NCI-H2081 treated with DMSO at 0.1 percent for 48 hours (cell line): ENCODE measurements at regions not wholly inside any gene's neighbourhood (a gene's known extent, or its start where the extent isn't known, plus 50 kb on each side); places are given as distances from the start of the nearest gene placed in this dataset.

Experiments used
- DNase-seq: peaks from one replicate; lab custom pipeline; 2025; lab: John Stamatoyannopoulos, UW

GRCh38 chr12:3336606-3337311 lies 154.2 kb upstream of the PRMT8 start:
- no peak for DNase-seq

GRCh38 chr12:3337944-3338343 lies 153.1 kb upstream of the PRMT8 start:
- DNase-seq, result no peak

- no peak for DNase-seq
Observed at GRCh38 chr12:3339221-3339620, 151.8 kb upstream of the PRMT8 start.

- no peak for DNase-seq
Observed at GRCh38 chr12:3341594-3341993, 149.4 kb upstream of the PRMT8 start.

GRCh38 chr12:3342051-3342450 lies 149.0 kb upstream of the PRMT8 start:
- no peak for DNase-seq

- no peak for DNase-seq
Observed at GRCh38 chr12:3348055-3348454, 142.9 kb upstream of the PRMT8 start.

GRCh38 chr12:3350432-3350831 lies 140.6 kb upstream of the PRMT8 start:
- no peak for DNase-seq

GRCh38 chr12:3351731-3352130 lies 139.3 kb upstream of the PRMT8 start:
- no peak for DNase-seq

GRCh38 chr12:3352230-3352629 lies 138.8 kb upstream of the PRMT8 start:
- no peak for DNase-seq

GRCh38 chr12:3353621-3354020 lies 137.4 kb upstream of the PRMT8 start:
- no peak for DNase-seq

GRCh38 chr12:3354586-3354985 lies 136.4 kb upstream of the PRMT8 start:
- no peak for DNase-seq

GRCh38 chr12:3355378-3355900 lies 135.6 kb upstream of the PRMT8 start:
- DNase-seq, result no peak

GRCh38 chr12:3357950-3358525 lies 133.0 kb upstream of the PRMT8 start:
- DNase-seq, result no peak

- no peak for DNase-seq
Observed at GRCh38 chr12:3359478-3359877, 131.5 kb upstream of the PRMT8 start.

- DNase-seq, result no peak
Observed at GRCh38 chr12:3361146-3361545, 129.9 kb upstream of the PRMT8 start.

GRCh38 chr12:3362737-3363136 lies 128.3 kb upstream of the PRMT8 start:
- no peak for DNase-seq

GRCh38 chr12:3363608-3364007 lies 127.4 kb upstream of the PRMT8 start:
- DNase-seq, result no peak

GRCh38 chr12:3364226-3364625 lies 126.8 kb upstream of the PRMT8 start:
- no peak for DNase-seq

- no peak for DNase-seq
Observed at GRCh38 chr12:3364661-3365462, 126.1 kb upstream of the PRMT8 start.

GRCh38 chr12:3365463-3366411 lies 125.3 kb upstream of the PRMT8 start:
- no peak for DNase-seq

- no peak for DNase-seq
Observed at GRCh38 chr12:3366451-3367110, 124.4 kb upstream of the PRMT8 start.
